ENCODE measurements at regions not wholly inside any gene's neighbourhood (a gene's known extent, or its start where the extent isn't known, plus 50 kb on each side); places are given as distances from the start of the nearest gene placed in this dataset.
A peak's percentile ranks its signal among the peaks of the same experiment; 100 is the strongest.

GRCh38 chr12:113651662-113652061, 180.0 kb upstream of the LHX5 start:
- DNase-seq, result no peak

DNA sequence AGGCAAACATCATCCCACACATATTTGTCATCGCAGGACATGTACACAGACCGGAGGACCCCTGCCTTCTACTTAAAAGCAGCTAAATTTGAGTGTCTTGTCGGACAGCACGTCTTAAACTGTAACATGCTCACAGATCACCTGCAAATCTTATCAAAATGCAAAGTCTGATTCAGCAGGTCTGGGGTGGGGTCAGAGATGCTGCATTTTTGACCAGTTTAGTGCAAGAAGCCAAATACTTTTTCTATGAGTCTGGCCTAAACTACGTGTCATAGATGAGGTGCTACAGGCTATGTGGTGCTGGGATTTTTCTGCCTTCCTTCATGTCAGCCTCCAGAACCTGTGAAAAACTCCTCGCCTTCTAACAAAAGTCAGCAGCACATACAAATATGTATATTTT, 178.8 kb upstream of the LHX5 start:
- no peak for DNase-seq

DNA sequence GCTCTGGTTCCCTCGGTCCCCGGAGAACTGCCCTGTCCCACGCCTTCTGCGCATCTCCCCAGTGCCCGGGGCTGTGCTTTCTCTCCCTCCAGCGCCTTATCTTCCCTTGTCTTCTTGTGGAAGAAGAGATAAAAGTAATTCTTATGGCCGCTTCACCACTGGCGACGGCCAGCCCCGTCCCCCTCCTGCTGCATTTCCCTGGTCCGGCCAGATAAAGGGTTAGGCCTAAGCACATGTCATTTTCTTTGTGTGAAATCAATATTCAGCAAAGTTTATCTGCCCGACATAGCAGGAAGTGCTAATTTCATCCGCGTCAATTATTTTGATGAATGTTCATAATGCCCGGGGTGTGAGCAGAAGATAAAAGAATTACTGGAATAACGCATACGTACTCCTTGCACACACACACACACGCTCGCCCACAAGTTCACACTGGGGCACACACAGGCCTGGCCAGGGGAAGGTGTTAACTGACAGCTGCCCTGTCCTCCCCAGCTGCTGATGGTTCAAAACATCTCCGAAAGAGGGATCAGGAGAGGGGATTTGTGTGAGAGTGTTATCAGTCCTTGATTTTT, 177.7 kb upstream of the LHX5 start:
- DNase-seq, result peak; percentile 98

DNA sequence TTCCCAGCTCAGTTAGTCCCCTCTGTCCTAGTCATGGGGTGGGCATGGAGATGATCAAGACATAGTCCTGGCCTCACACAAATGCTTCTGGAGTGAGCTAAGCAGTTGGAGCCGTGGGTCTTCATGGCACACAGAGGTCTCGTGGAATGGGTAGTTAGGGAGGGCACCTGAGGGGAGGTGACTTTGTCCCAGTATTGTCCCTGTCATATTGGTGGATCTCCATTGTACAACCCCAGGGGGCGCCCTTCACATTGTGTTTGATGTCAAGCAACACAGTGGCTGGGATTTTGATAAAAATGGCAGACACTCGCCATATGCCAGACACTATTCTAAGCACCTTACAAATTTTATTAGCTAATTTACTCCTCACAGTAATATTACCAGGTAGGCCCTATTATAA, 175.4 kb upstream of the LHX5 start:
- peak; percentile 50 for DNase-seq

- no peak for DNase-seq
Measured at GRCh38 chr12:113645603-113646002, 173.9 kb upstream of the LHX5 start.

DNA sequence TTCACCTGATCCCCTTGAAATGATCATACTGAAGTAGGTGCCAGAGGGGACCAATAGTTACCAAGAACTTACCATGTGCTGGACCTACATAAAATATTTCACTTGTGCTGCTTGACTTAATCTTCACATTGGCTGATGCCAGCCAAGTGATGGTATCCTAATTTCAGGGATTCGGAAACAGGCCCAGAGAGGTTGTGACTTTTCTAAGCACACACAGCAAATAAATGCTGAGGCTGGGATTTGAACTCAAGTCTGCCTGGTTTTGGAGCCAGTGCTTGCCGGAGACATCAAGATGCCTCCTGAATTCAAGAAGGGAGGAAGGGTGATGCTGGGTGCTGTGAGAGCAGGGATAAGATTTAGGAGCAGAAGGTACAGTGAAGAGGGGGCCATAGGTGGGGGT, 173.5 kb upstream of the LHX5 start:
- DNase-seq, result no peak

DNA sequence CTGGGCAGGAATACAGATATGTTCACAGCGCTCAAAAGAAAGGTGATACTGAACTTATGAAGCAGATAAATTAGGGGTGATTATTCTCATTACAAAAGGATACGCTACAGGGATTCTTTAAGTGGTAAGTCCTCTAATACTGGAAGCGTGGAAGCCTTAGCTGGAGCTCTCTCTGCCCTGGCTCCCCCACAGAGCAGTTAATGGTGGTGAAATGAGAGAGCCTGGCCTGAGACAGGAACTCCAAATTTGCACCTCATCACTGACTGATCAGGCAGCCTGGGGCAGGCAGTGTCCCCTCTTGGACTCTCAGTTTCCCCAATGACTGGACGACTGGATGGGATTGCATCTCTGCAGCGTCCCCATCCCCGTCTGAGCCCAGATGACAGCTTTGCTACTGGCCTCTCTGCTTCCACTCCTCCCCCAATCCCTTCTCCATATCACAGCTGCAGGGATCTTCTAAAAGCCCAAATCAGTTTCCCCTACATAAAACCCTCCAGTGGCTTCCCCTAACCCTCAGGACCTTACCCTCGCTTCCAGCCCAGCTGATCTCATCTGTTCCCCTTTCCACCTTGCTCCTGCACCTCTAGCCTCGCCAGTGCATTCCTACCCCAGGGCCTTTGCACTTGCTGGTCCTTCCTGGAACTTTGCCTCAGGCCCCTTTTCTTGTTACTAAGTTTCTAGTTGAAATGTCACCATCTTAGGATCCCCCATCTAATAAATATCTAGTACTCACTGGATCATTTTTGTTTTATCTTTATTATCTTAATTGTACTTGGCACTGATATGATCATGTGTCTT, 171.7 kb upstream of the LHX5 start:
- DNase-seq, result no peak

GRCh38 chr12:113642672-113643071, 171.0 kb upstream of the LHX5 start:
- DNase-seq, result no peak

- DNase-seq, result no peak
Measured at GRCh38 chr12:113642216-113642615, 170.5 kb upstream of the LHX5 start.

DNA sequence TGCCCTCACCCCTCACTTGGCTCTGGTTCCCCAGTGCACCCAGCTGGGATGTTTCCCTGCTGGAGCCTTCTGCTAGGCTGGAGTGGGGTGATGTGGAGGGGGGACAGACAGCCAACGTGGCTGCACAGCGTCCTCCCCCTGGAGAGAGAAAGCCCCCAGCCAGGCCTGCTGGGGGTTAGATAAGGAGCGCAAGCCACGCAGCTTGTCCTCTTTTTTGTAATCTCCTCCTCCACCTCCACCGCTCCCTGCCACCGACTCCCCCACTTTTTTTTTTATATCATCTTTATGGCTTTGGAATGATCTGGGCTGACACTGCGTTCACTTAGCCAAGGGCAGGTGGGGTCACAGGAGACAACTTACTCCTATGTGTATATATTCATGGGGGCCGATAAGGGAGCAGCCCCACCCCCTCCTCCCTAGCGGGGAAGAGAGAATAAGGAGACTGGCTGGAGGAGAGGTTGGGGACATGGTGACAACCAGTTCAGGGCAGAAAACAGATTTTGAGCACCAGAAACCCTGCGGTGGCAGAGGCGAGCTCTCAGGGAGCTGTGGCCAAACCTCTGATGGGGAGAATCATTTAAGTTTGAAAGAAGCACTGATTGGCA, 169.9 kb upstream of the LHX5 start:
- DNase-seq, result peak; percentile 50

DNA sequence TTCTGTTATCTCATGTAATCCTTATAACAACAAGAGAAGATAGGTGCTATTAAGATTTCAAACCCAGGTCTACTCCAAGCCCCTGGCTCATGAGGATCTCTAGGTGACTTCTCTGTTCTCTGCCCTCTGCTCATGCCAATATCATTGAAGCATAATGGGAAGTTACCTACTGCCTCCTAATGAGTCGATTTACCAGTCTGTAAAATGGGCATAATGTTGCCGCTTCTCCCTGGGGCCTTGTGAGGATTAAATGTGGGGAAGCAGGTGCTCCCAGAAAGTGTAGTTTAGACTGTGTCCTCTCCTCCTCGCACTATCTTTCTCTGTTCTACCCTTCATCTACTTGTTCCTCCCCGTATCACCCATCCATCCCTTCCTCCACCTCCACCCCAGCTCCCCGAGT, 169.2 kb upstream of the LHX5 start:
- no peak for DNase-seq

DNA sequence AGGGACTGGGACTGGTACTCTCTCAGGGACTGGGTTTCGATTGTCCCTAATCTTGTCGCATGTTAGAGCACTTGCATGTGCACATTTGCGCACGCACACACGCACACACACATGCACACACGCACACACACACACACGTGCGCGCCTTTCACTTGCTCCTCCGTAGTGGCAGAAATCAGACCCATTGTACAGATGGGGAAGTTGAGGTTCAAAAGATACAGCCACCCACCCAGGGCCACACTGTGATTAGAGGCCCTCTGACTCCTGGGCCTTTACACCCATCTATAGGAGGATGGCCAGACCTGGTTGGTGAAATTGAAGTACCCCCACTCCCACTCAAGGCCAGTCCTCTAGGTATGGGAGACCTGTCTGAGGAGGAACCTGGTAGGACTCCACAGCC, 167.8 kb upstream of the LHX5 start:
- no peak for DNase-seq

DNA sequence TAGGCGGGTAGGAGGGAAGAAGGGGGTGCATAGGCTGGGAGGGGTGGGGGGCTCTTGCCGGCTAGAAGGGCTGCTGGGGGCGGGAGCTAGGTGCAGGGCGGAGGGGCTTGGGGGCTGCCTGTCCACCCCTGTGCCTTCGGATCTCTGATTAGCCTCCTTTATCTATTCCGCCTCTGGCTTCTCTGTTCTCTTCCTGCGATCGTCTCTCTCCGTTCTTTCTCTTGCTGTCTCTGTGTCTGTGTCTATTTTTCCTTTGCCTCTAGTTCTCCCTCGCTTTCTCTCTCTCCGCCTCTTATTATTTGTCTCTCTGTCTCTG, 166.7 kb upstream of the LHX5 start:
- peak; percentile 24 for DNase-seq

GRCh38 chr12:113634982-113635381, 163.3 kb upstream of the LHX5 start:
- no peak for DNase-seq

- DNase-seq, result no peak
Measured at GRCh38 chr12:113634474-113634873, 162.8 kb upstream of the LHX5 start.

DNA sequence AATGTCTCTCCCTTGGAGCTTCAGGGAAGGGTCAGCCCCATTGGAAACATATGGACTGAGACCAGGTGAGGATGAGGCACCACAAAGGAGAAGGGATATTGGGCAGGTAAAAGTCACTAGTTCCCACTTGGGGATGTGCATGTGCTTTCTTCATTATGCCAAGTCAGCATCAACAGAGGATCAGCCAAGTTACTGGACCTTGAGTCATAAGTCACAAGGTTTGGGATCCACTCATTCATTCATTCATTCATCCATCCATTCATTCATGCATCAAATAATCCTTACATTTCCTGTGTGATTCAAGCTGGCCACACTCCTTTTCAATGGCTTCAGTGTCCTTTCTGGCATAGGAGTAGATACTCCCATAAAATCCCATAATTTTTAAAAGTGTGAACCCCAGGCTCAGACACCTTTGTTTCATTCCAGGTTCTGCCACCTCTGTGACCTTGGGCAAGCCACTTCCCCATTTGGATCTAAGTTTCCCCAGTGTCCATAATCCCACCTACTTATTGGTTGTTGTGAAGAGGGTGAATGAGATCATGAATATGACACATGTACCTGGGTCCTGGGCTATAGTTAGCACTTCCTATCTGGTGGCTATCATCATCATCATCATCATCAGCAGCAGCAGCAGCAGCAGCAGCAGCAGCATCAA, 162.1 kb upstream of the LHX5 start:
- DNase-seq, result no peak

DNA sequence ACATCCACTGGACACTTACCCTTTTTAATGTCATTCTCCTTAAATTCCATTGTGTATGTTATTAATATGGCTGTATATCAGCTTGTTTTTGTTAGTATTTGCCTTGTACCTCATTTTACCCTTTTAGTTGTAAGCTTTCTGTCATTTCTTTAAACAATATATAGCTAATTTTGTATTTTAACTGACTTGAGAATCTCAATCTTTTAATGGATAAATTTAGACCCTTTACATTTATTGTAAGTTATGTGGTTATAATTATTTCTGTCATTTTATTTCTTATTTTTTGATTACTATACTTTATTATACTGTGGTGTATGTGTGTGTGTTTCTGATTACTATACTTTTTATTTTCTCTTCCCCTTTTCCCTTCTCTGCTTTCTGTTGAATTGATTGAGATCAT, 159.0 kb upstream of the LHX5 start:
- DNase-seq, result no peak

DNA sequence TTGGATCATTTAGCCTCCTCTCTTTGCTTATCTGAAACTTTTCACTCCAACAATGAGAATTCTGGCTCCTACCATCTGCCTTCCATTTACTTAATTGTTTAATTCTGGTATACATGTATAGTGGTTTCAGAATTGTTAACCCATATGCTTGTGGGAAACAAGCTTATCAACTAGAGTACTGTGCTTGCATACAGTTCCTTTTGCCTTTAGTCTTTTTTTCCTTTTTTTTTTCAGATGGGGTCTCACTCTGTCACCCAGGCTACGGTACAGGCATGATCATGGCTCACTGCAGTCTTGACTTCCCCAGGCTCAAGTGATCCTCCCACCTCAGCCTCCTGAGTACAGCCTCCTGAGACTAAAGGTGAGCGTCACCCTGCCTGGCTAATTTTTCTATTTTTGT, 153.8 kb upstream of the LHX5 start:
- DNase-seq, result no peak

DNA sequence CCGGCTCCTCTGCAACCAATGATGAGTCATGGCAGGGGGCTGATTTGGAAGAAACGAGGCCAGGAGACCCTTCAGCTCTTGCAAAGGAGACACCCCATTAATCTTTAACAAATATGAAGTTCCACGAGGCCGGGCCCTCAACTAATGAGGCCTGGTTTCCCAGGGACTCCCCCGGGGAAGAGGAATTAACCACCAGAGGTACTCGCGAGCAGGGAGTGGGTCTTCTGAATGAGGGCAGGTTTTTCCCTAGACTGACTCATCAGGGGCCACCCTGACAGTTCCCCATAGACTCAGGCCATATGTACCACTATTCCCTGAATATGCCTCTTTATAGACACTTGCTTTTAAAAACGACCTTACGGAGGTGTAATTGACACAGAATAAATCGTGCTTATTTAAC, 150.7 kb upstream of the LHX5 start:
- no peak for DNase-seq

- DNase-seq, result no peak
Measured at GRCh38 chr12:113620437-113620976, 148.8 kb upstream of the LHX5 start.

DNA sequence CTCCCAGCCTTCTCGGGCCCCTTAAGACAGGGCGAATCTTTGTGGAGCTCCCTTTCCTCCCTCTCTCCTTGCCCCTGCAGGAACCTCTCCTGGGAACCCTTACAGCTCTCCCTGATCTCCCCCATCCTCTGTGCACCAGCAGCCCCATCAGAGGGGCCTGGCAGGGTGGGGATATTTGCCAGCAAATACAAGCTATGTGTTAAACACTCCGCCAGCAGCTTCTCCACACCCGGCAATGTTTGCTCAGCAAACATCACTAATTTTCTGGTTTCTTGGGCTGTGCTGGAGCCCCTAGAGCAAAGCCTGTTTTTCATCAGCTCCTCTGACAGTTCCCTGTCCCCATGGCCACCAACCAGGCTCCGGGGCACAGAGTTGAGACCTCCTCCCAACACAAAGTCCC, 147.5 kb upstream of the LHX5 start:
- DNase-seq, result no peak

DNA sequence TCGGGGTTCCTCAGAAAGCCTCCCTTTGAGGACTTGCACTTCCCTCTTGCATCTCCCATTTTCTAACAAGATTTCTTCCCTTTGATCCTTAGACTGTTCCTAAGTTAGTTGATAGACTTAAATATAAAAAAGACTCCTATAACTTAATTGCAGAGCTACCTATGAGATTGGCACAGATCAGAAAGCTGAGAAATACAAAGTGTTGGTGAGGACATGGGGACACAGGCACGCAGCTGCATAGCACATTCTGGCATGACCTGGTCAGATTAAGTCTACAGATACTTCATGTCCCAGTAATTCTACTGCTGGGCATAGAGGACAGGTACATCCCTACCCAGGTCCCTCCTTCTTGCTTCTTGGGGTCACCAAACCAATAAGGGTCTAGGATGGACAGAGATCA, 141.7 kb upstream of the LHX5 start:
- no peak for DNase-seq

DNA sequence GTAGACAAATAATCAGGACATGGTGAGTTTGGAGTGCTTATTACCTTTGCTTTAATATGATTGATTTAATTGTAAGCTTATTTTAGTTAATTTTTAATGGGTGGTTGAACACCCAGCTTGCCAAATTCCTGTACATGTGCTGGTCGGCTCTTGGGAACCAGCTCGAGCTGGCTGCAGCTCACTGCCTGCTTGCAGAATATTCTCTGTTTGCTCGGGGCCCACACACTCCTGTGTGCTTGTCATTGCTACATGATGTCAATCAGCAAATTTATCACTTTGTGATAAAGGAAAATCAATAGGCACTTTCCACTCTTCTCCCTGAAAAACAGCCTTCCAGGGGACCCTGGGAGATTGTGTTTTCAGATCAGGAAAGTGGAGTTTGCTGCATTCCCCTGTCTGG, 141.1 kb upstream of the LHX5 start:
- no peak for DNase-seq

Data from hematopoietic multipotent progenitor cell treated with erythropoietin and hydrocortisone succinate and interleukin-3 and kit ligand, for 4 days (in vitro differentiated cells).